DND-41 (cell line): ENCODE measurements at regions not wholly inside any gene's neighbourhood (a gene's known extent, or its start where the extent isn't known, plus 50 kb on each side); places are given as distances from the start of the nearest gene placed in this dataset.

ENCODE experiments used
- ATAC-seq: fragments of 200-7000 bp; cut with Tn5 transposase; 3 replicates; pipeline ENCODE4 v1.9.1; 2021; ENCODE audit warnings: low read depth; ENCODE audit not compliant: insufficient read depth
- DNase-seq: peaks from one replicate; pipeline ENCODE4 v3.0.0-alpha.2; 2020
- H2AFZ ChIP-seq: 2 replicates; pipeline ENCODE4 v1.6.0; 2012; ENCODE audit warnings: low read depth, low read length
- H3K27ac ChIP-seq: 2 replicates; pipeline ENCODE4 v1.5.1; 2012; ENCODE audit warnings: low read length, inconsistent platforms
- H3K27me3 ChIP-seq: fragments of 200-600 bp; sonication (generic); 2 replicates; pipeline ENCODE4 v1.6.0; 2012; ENCODE audit warnings: low read length, mild to moderate bottlenecking, inconsistent platforms; ENCODE audit not compliant: insufficient read depth, poor library complexity
- H3K36me3 ChIP-seq: 2 replicates; pipeline ENCODE4 v1.5.1; 2012; ENCODE audit warnings: low read length, inconsistent platforms; ENCODE audit not compliant: insufficient read depth
- H3K4me1 ChIP-seq: 2 replicates; pipeline ENCODE4 v1.5.1; 2012; ENCODE audit warnings: mild to moderate bottlenecking, low read length; ENCODE audit not compliant: insufficient read depth
- H3K4me2 ChIP-seq: 2 replicates; pipeline ENCODE4 v1.6.0; 2012; ENCODE audit warnings: mild to moderate bottlenecking, moderate library complexity, low read length, inconsistent platforms; ENCODE audit not compliant: insufficient read depth
- H3K4me3 ChIP-seq, 2 experiments: fragments of 200-600 bp in 1 of 2; shearing (Covaris generic) in 1 of 2; 2 replicates each; pipeline ENCODE4 v1.5.1; 2012 to 2016; ENCODE audit warnings: inconsistent platforms in 2 of 2, low read length in 2 of 2, mild to moderate bottlenecking in 2 of 2, low read depth in 1 of 2, moderate library complexity in 1 of 2
- H3K79me2 ChIP-seq: 2 replicates; pipeline ENCODE4 v1.6.0; 2012; ENCODE audit warnings: low read length, inconsistent platforms; ENCODE audit not compliant: insufficient read depth
- H3K9ac ChIP-seq: 2 replicates; pipeline ENCODE4 v1.6.0; 2012; ENCODE audit warnings: low read depth, mild to moderate bottlenecking, inconsistent platforms, low read length, moderate library complexity
- H3K9me3 ChIP-seq: 2 replicates; pipeline ENCODE4 v1.5.1; 2012; ENCODE audit warnings: low read length, moderate library complexity, mild to moderate bottlenecking, inconsistent platforms; ENCODE audit not compliant: insufficient read depth, severe bottlenecking
- H4K20me1 ChIP-seq: 2 replicates; pipeline ENCODE4 v1.6.0; 2012; ENCODE audit warnings: low read length; ENCODE audit not compliant: insufficient read depth
- EZH2 ChIP-seq: IDR thresholded peaks from 3 replicates; pipeline ENCODE4 v1.6.1; 2012; ENCODE audit warnings: borderline replicate concordance, low read depth, mild to moderate bottlenecking, moderate library complexity, low read length, inconsistent platforms; ENCODE audit not compliant: severe bottlenecking
- TF ChIP-seq, protein P1 (sequence below): IDR thresholded peaks from 2 replicates; pipeline ENCODE4 v1.5.1; 2012; ENCODE audit warnings: borderline replicate concordance, low read length, moderate library complexity, mild to moderate bottlenecking; ENCODE audit not compliant: poor library complexity, severe bottlenecking; ENCODE audit errors: extremely low read depth

DNA sequence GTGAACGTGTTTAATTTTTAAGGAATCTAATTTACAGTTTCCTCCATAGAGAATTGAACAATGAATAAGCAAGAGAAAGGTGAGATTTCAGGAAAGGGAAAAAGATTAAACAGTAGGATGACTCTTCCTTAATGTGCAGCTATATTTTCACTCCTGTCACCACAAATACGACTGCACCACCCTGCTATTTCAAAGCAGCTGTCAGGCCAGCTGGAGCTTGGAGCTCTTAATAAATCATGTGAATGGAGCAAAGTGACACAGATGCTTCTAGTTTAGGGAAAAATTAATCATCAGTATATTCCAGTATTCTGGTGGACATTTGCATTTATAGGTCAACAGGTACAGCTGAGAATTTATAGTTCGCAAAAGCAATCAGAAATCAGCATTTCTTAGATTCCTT lies 56.5 kb upstream of the PKIB start:
- Histone ChIP-seq H3K4me3 (no peak overlapping the region), H4K20me1 (no peaks in the 10 kb centered on the region), H3K36me3 (no peaks in the 10 kb centered on the region), H3K9me3 (no peaks in the 10 kb centered on the region), H3K4me2 (no peak overlapping the region), H3K27me3 (no peaks in the 10 kb centered on the region), H3K27ac (no peak overlapping the region), H3K9ac (no peak overlapping the region), H3K79me2 (no peaks in the 10 kb centered on the region), H3K4me1 (no peaks in the 10 kb centered on the region), H2AFZ (no peak overlapping the region)
- no peak for ATAC-seq
- no peak for TF ChIP-seq EZH2
- TF ChIP-seq, protein P1, sequence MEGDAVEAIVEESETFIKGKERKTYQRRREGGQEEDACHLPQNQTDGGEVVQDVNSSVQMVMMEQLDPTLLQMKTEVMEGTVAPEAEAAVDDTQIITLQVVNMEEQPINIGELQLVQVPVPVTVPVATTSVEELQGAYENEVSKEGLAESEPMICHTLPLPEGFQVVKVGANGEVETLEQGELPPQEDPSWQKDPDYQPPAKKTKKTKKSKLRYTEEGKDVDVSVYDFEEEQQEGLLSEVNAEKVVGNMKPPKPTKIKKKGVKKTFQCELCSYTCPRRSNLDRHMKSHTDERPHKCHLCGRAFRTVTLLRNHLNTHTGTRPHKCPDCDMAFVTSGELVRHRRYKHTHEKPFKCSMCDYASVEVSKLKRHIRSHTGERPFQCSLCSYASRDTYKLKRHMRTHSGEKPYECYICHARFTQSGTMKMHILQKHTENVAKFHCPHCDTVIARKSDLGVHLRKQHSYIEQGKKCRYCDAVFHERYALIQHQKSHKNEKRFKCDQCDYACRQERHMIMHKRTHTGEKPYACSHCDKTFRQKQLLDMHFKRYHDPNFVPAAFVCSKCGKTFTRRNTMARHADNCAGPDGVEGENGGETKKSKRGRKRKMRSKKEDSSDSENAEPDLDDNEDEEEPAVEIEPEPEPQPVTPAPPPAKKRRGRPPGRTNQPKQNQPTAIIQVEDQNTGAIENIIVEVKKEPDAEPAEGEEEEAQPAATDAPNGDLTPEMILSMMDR: no peak
- no peak for DNase-seq

DNA sequence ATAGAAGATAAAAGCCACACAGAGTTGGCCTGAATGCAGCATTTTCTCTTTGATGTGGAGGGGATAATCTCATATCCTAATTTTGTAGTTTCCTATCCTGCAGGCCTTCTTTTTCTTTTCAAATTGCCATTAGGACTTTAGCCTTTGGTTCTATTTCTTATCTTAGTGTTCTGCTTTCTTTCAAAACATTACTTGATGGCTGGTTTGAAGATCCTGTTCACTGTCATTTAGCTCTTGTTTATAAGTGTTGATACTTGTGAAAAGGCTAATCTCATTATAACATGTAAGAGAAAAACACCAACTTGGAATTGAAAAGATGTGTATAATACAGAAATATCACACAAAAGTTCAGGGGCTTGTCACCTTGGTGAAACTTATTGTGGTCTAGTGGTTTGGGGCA lies 54.6 kb upstream of the PKIB start:
- H2AFZ ChIP-seq: no peak overlapping the region
- TF ChIP-seq EZH2: no peak
- TF ChIP-seq, protein P1: no peak
- H3K27ac ChIP-seq: no peak overlapping the region
- H4K20me1 ChIP-seq: no peaks in the 10 kb centered on the region
- no peaks in the 10 kb centered on the region for H3K4me1 ChIP-seq
- H3K9ac ChIP-seq: no peak overlapping the region
- no peaks in the 10 kb centered on the region for H3K36me3 ChIP-seq
- H3K9me3 ChIP-seq: no peaks in the 10 kb centered on the region
- H3K4me3 ChIP-seq: no peak overlapping the region
- no peaks in the 10 kb centered on the region for H3K27me3 ChIP-seq
- H3K4me2 ChIP-seq: no peak overlapping the region
- ATAC-seq (no peak), DNase-seq (no peak)
- H3K79me2 ChIP-seq: no peaks in the 10 kb centered on the region

DNA sequence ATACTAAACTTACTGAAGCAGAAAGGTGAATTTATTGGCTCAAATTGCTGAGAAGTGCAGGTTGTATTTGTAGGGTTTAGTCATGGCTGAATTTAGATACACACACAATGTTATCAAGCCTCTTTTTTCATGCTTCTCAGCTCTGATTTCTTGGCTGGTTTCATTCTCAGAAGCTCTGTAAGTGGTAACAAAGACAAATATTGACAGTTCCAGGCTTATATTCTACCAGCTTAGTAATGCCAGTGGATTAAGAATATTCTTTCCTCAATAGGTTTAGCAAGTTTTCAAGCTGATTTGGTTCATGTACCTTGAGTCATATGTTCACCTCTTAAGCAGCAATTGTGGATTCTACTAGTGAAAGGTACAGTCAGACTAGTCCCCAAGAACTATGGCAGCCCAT lies 52.1 kb upstream of the PKIB start:
- ATAC-seq (no peak), DNase-seq (no peak)

More for the DNA sequence above, 52.1 kb upstream of the PKIB start:
- no peak overlapping the region for H3K4me3 ChIP-seq
- H3K9me3 ChIP-seq: no peaks in the 10 kb centered on the region
- no peak overlapping the region for H2AFZ ChIP-seq
- no peaks in the 10 kb centered on the region for H4K20me1 ChIP-seq
- no peaks in the 10 kb centered on the region for H3K79me2 ChIP-seq
- no peak overlapping the region for H3K27ac ChIP-seq
- H3K4me2 ChIP-seq: no peak overlapping the region
- no peaks in the 10 kb centered on the region for H3K27me3 ChIP-seq
- no peak for TF ChIP-seq EZH2
- TF ChIP-seq, protein P1: no peak
- H3K9ac ChIP-seq: no peak overlapping the region
- H3K36me3 ChIP-seq: no peaks in the 10 kb centered on the region
- H3K4me1 ChIP-seq: no peaks in the 10 kb centered on the region
